GM21367 (cell line): ENCODE measurements at regions not wholly inside any gene's neighbourhood (a gene's known extent, or its start where the extent isn't known, plus 50 kb on each side); places are given as distances from the start of the nearest gene placed in this dataset.
"Not testable (repeated sequence)": the region's sequence is repeated elsewhere in the genome, so short reads cannot be mapped to it uniquely, and the experiment has no call there.

ENCODE experiments used
- ATAC-seq: cut with Tn5 transposase; IDR thresholded peaks from one replicate; pipeline ENCODE4 v1.9.1; 2021; ENCODE audit not compliant: unreplicated experiment

GRCh38 chr14:54010981-54011380 is 54.4 kb upstream of the BMP4 start:
- ATAC-seq = no peak

GRCh38 chr14:54023027-54023426 is 66.4 kb upstream of the BMP4 start:
- no peak for ATAC-seq

- no peak for ATAC-seq
These were observed 69.0 kb upstream of the BMP4 start for GRCh38 chr14:54025661-54026060.

GRCh38 chr14:54026671-54027070 is 70.0 kb upstream of the BMP4 start:
- ATAC-seq = no peak

- not testable (repeated sequence) for ATAC-seq
These were observed 74.4 kb upstream of the BMP4 start for GRCh38 chr14:54030996-54031395.

- ATAC-seq = not testable (repeated sequence)
These were observed 76.7 kb upstream of the BMP4 start for GRCh38 chr14:54033285-54033684.

GRCh38 chr14:54038724-54039123 is 82.1 kb upstream of the BMP4 start:
- ATAC-seq = no peak

- no peak for ATAC-seq
These were observed 82.7 kb upstream of the BMP4 start for GRCh38 chr14:54039311-54039710.

GRCh38 chr14:54040846-54041245 is 84.2 kb upstream of the BMP4 start:
- no peak for ATAC-seq

GRCh38 chr14:54046250-54046649 is 89.6 kb upstream of the BMP4 start:
- no peak for ATAC-seq

- no peak for ATAC-seq
These were observed 91.2 kb upstream of the BMP4 start for GRCh38 chr14:54047645-54048308.

GRCh38 chr14:54048311-54048710 is 91.7 kb upstream of the BMP4 start:
- no peak for ATAC-seq

GRCh38 chr14:54048736-54049135 is 92.1 kb upstream of the BMP4 start:
- ATAC-seq = no peak

GRCh38 chr14:54050759-54051158 is 94.1 kb upstream of the BMP4 start:
- ATAC-seq = no peak

GRCh38 chr14:54052696-54053385 is 96.2 kb upstream of the BMP4 start:
- ATAC-seq = no peak

GRCh38 chr14:54053386-54053745 is 96.7 kb upstream of the BMP4 start:
- ATAC-seq = no peak

- no peak for ATAC-seq
These were observed 101.9 kb upstream of the BMP4 start for GRCh38 chr14:54058505-54058904.

GRCh38 chr14:54083549-54084239 is 127.1 kb upstream of the BMP4 start:
- ATAC-seq = no peak

- no peak for ATAC-seq
These were observed 128.7 kb upstream of the BMP4 start for GRCh38 chr14:54085232-54085761.

GRCh38 chr14:54085841-54086240 is 129.2 kb upstream of the BMP4 start:
- ATAC-seq = no peak

- ATAC-seq = no peak
These were observed 130.1 kb upstream of the BMP4 start for GRCh38 chr14:54086767-54087166.

- ATAC-seq = no peak
These were observed 130.8 kb upstream of the BMP4 start for GRCh38 chr14:54087376-54087775.
